Fibroblast of skin of right biceps (primary cell): ENCODE measurements at regions not wholly inside any gene's neighbourhood (a gene's known extent, or its start where the extent isn't known, plus 50 kb on each side); places are given as distances from the start of the nearest gene placed in this dataset.

Experiments
- DNase-seq: peaks from one replicate; pipeline ENCODE4 v3.0.0-alpha.2; 2013

GRCh38 chr12:24255920-24256665 lies 306.6 kb upstream of the SOX5 start:
- no peak for DNase-seq

DNA sequence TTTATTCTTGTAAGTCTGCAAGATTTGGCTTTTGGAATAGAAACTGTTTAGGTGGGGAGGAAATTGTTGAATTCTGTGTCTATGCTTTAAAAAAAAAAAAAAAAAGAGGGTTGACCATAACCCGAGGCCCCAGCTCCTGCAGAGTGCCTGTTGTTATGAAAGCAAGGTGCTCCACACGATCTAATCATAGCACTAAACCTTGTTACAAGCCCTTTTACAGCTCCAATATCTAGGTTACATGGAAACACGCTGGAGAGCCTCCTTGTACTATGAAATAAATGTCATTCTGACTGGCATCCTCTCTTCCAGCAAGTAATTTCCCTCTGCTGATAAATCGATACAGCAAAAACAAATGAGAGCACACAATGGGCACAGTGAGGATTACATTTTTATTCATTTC lies 303.1 kb upstream of the SOX5 start:
- DNase-seq: no peak

GRCh38 chr12:24246934-24247333 lies 297.5 kb upstream of the SOX5 start:
- no peak for DNase-seq

- no peak for DNase-seq
Measured at GRCh38 chr12:24246376-24246775, 296.9 kb upstream of the SOX5 start.

GRCh38 chr12:24244801-24245200 lies 295.3 kb upstream of the SOX5 start:
- DNase-seq: no peak

GRCh38 chr12:24244231-24244630 lies 294.8 kb upstream of the SOX5 start:
- no peak for DNase-seq

GRCh38 chr12:24240707-24241106 lies 291.2 kb upstream of the SOX5 start:
- no peak for DNase-seq

- no peak for DNase-seq
Measured at GRCh38 chr12:24233519-24234246, 284.2 kb upstream of the SOX5 start.

- no peak for DNase-seq
Measured at GRCh38 chr12:24232531-24232930, 283.1 kb upstream of the SOX5 start.

DNA sequence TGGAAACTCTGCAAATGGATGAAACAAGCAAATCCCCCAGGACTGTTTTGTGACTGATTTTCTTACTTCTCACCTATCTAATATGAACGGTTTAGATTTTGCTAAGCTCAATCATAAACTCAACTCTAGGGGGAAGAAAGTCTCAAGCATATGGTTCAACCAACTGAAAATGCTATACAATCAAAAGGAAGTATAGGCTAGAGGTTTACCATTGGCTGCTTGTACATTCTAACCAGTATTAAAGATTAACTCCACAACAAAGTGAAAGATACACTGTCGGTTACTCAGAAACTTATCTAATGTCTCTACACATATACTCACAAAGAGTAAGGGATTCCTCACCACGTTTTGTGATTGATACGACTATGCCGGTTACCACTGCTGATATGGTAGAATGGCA lies 281.8 kb upstream of the SOX5 start:
- DNase-seq: no peak

DNA sequence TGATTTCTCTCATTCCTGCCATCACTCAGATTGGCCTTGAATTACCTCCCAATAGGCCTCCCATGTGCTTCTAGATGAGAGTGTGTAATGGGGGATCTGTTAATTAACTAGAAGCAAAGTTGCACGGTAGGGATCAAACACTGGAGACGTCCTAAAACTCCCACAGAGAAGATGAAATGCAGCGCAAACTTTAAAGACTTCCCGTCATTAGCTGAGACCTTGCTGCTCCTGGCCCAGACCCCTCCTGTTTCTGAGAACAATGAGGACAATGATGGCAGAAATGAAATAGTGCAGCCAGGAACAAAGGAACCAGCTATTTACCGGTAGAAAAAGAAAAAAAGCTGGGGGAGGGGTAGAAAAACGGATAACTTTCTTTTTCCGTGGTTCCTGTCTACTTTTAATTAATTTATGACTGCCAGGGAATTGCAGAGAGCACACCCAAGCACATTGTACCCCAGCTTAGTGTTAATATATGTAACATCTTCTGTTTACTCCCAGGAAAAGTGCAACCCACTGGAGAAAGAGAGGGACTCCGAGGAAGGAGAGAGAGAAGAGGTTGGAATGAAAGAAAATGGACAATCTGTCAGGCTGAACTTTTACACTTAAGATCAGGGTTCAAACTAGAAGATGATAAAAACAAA lies 280.7 kb upstream of the SOX5 start:
- no peak for DNase-seq

DNA sequence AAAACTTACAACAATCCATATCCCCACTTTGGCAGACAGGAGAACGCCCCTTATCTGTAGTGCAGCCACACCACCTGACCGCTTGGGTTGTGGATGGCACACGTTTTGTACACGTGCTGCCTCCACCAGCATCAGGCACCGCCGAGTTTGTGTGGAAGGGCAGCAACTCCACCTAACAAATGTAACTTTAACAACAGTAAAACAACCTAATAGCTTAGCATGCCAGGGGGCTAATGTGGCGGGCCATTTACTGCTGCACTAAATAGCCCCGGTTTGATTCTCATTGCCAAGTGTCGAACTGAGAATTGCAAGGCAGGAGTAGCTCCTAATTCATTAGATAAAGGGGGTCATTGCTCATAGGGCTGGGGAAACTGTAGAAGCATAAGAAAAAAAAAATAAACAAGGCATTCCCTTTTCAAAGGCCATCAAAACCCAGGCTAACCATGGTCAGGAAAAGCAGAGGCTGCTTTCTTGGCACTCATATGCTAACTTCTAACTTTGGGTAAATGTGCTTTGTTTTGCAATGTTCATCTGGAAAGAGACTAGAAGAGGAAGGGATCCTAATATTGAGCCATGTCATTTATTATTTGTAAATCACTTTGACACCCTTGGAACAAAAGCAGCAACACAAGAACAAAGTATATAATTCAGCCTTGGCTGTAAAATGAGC lies 279.7 kb upstream of the SOX5 start:
- no peak for DNase-seq

GRCh38 chr12:24228371-24228770 lies 278.9 kb upstream of the SOX5 start:
- no peak for DNase-seq

GRCh38 chr12:24227551-24227950 lies 278.1 kb upstream of the SOX5 start:
- no peak for DNase-seq

- peak; percentile 47 for DNase-seq
Measured at GRCh38 chr12:24226745-24227350, 277.4 kb upstream of the SOX5 start.

- DNase-seq: no peak
Measured at GRCh38 chr12:24224401-24224800, 274.9 kb upstream of the SOX5 start.

DNA sequence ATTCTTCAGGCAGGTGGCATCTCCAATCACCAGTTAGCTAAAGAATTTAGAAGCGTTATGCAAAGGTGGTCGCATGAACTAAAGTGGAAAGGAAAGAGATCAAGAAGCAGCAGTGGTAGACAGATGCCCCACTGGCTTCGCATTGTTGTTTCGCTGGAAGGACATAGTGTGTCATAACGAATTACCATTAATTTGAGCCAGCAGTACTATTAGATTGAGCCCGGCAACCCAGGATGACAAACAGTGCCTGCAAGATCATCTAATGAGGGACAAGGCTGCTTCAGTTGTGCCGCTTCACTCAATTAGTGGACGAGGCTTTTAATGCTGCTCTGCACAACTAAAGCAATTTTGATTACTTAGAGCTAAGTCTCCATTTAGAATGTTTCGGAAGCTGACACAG lies 274.5 kb upstream of the SOX5 start:
- DNase-seq: no peak

GRCh38 chr12:24222968-24223367 lies 273.5 kb upstream of the SOX5 start:
- DNase-seq: peak; percentile 23

DNA sequence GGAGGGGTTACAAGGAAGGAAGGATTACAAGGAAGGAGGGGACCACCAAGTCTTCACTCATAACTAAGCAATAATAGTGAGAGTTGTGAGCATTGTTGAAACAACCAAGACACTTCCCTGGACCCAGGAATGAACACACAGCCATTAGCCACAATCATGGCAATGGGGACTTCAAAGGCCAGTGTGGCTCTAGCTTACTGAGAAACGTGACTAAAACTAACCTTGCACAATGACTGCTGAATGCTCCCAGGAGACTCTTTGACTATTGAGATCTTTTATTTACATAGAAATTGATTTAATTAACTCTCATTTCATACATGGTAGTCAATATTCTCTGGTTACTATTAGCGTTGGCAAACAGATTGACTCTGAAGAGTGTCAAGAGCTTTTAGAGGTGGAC lies 263.0 kb upstream of the SOX5 start:
- DNase-seq: no peak

GRCh38 chr12:24206621-24207020 lies 257.2 kb upstream of the SOX5 start:
- DNase-seq: no peak

- no peak for DNase-seq
Measured at GRCh38 chr12:24201258-24201970, 251.9 kb upstream of the SOX5 start.

DNA sequence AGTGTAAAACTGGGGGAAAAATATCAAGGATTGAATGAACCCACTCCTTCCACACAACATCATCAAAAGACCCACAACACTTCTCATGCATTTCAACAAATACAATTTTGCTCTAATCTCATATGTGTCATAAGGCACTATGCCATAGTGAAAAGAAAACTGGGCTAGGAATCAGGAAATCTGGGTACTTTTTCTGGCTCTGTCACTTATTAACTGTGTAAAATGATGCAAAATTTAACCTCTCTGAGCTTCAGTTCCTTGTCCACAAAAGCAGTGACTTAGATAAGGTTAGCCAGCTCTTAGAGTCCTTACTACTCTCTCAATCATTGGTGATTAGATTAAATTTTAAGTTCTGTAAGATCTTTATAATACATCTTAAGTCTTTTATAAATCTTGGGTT lies 250.5 kb upstream of the SOX5 start:
- no peak for DNase-seq
